Mesodermal cell (in vitro differentiated cells): ENCODE measurements at regions not wholly inside any gene's neighbourhood (a gene's known extent, or its start where the extent isn't known, plus 50 kb on each side); places are given as distances from the start of the nearest gene placed in this dataset.
"Not testable (repeated sequence)": the region's sequence is repeated elsewhere in the genome, so short reads cannot be mapped to it uniquely, and the experiment has no call there.

ENCODE experiments used
- H3K27ac ChIP-seq: 2 replicates; pipeline ENCODE4 v1.7.0; 2013; ENCODE audit warnings: mild to moderate bottlenecking, low read depth, low read length, moderate library complexity; ENCODE audit not compliant: severe bottlenecking
- H3K36me3 ChIP-seq: 2 replicates; pipeline ENCODE4 v1.7.1; 2013; ENCODE audit warnings: mild to moderate bottlenecking, low read length, moderate library complexity; ENCODE audit not compliant: control insufficient read depth, insufficient read depth
- H3K4me1 ChIP-seq: one replicate; pipeline ENCODE4 v1.7.1; 2013; ENCODE audit warnings: mild to moderate bottlenecking, low read length; ENCODE audit not compliant: insufficient read depth, control insufficient read depth, poor library complexity, severe bottlenecking
- H3K4me3 ChIP-seq: 2 replicates; pipeline ENCODE4 v1.7.0; 2013; ENCODE audit warnings: low read length, control low read depth, mild to moderate bottlenecking; ENCODE audit not compliant: insufficient read depth, poor library complexity, severe bottlenecking; ENCODE audit errors: extremely low read depth
- H3K9me3 ChIP-seq: 2 replicates; pipeline ENCODE4 v1.7.1; 2013; ENCODE audit warnings: mild to moderate bottlenecking, low read length, moderate library complexity; ENCODE audit not compliant: control insufficient read depth
- WGBS, 2 experiments: methylation state at CpG; one replicate each; pipeline ENCODE4 v1.1.5; 2013; ENCODE audit warnings: missing lambda C conversion rate in 2 of 2; ENCODE audit not compliant: insufficient coverage in 2 of 2; 5-methylcytosine and 5-hydroxymethylcytosine counted together

GRCh38 chr6:140380427-140381218 is 1006.2 kb upstream of the CITED2 start:
- Histone ChIP-seq H3K4me3 (no peak overlapping the region), H3K27ac (no peak overlapping the region), H3K4me1 (no peaks in the 10 kb centered on the region), H3K9me3 (peaks cover 15% of the 10 kb centered on the region), H3K36me3 (no peaks in the 10 kb centered on the region)
- 98 to 100% methylated on average over 3 of the region's 3 CpGs for WGBS, 2 experiments

GRCh38 chr6:140379919-140380318 is 1005.5 kb upstream of the CITED2 start:
- Histone ChIP-seq H3K4me1 (no peaks in the 10 kb centered on the region), H3K4me3 (no peak overlapping the region), H3K9me3 (peaks cover 12% of the 10 kb centered on the region), H3K36me3 (no peaks in the 10 kb centered on the region), H3K27ac (no peak overlapping the region)
- WGBS, 2 experiments = 100% methylated on average over 1 of the region's 2 CpGs

GRCh38 chr6:140376209-140376608 is 1001.8 kb upstream of the CITED2 start:
- Histone ChIP-seq H3K36me3 (no peaks in the 10 kb centered on the region), H3K9me3 (peaks cover 4% of the 10 kb centered on the region), H3K4me3 (no peak overlapping the region), H3K27ac (no peak overlapping the region), H3K4me1 (no peaks in the 10 kb centered on the region)

GRCh38 chr6:140373728-140374127 is 999.3 kb upstream of the CITED2 start:
- H3K36me3 ChIP-seq, H3K27ac ChIP-seq, H3K9me3 ChIP-seq, H3K4me3 ChIP-seq, H3K4me1 ChIP-seq: not testable (repeated sequence)
- 99 to 100% methylated on average over 2 to 18 of the region's 24 CpGs for WGBS, 2 experiments

- Histone ChIP-seq H3K9me3 (peaks cover 4% of the 10 kb centered on the region), H3K36me3 (no peaks in the 10 kb centered on the region)
- no CpG with 5 or more reads among the region's 4 CpGs for WGBS, 2 experiments
Observed at GRCh38 chr6:140372064-140372463, 997.6 kb upstream of the CITED2 start.

GRCh38 chr6:140370976-140371870 is 996.8 kb upstream of the CITED2 start:
- no CpG with 5 or more reads among the region's 2 CpGs for WGBS, 2 experiments
- Histone ChIP-seq H3K36me3 (no peaks in the 10 kb centered on the region), H3K9me3 (peaks cover 4% of the 10 kb centered on the region), H3K27ac (no peak overlapping the region), H3K4me3 (no peak overlapping the region), H3K4me1 (no peaks in the 10 kb centered on the region)

More at GRCh38 chr6:140372064-140372463, 997.6 kb upstream of the CITED2 start:
- no peak overlapping the region for H3K27ac ChIP-seq
- H3K4me3 ChIP-seq = no peak overlapping the region
- H3K4me1 ChIP-seq = no peaks in the 10 kb centered on the region

- Histone ChIP-seq H3K27ac (no peak overlapping the region), H3K4me3 (no peak overlapping the region), H3K4me1 (no peaks in the 10 kb centered on the region), H3K36me3 (no peaks in the 10 kb centered on the region), H3K9me3 (peaks cover 4% of the 10 kb centered on the region)
- WGBS, 2 experiments = no CpG with 5 or more reads among the region's 1 CpG
Observed at GRCh38 chr6:140370441-140370840, 996.0 kb upstream of the CITED2 start.

- Histone ChIP-seq H3K27ac (no peak overlapping the region), H3K9me3 (peaks cover 21% of the 10 kb centered on the region), H3K4me1 (no peaks in the 10 kb centered on the region), H3K4me3 (no peak overlapping the region), H3K36me3 (no peaks in the 10 kb centered on the region)
Observed at GRCh38 chr6:140366991-140367390, 992.5 kb upstream of the CITED2 start.

- no peaks in the 10 kb centered on the region for H3K4me1 ChIP-seq
- H3K36me3 ChIP-seq = no peaks in the 10 kb centered on the region
- H3K27ac ChIP-seq = no peak overlapping the region
- peaks cover 21% of the 10 kb centered on the region for H3K9me3 ChIP-seq
- no peak overlapping the region for H3K4me3 ChIP-seq
Observed at GRCh38 chr6:140364916-140365315, 990.5 kb upstream of the CITED2 start.

- WGBS, 2 experiments = no CpG with 5 or more reads among the region's 3 CpGs
- Histone ChIP-seq H3K4me1 (no peaks in the 10 kb centered on the region), H3K9me3 (peaks cover 21% of the 10 kb centered on the region), H3K36me3 (no peaks in the 10 kb centered on the region), H3K27ac (no peak overlapping the region), H3K4me3 (no peak overlapping the region)
Observed at GRCh38 chr6:140360651-140361050, 986.2 kb upstream of the CITED2 start.

- 50% methylated on average over 1 of the region's 1 CpG; no CpG with 5 or more reads in 1 of the 2 experiments for WGBS, 2 experiments
- Histone ChIP-seq H3K36me3 (no peaks in the 10 kb centered on the region), H3K4me1 (no peaks in the 10 kb centered on the region), H3K27ac (no peak overlapping the region), H3K4me3 (no peak overlapping the region), H3K9me3 (no peaks in the 10 kb centered on the region)
Observed at GRCh38 chr6:140355476-140355875, 981.0 kb upstream of the CITED2 start.
